Globus pallidus (tissue), 1 donor: ENCODE measurements at regions not wholly inside any gene's neighbourhood (a gene's known extent, or its start where the extent isn't known, plus 50 kb on each side); places are given as distances from the start of the nearest gene placed in this dataset.
A peak's percentile ranks its signal among the peaks of the same experiment; 100 is the strongest.
"Not testable (repeated sequence)": the region's sequence is repeated elsewhere in the genome, so short reads cannot be mapped to it uniquely, and the experiment has no call there.

ENCODE experiments used
- DNase-seq: peaks from one replicate; pipeline ENCODE4 v3.0.0-alpha.2; 2015; ENCODE audit warnings: low spot score

GRCh38 chr15:36403351-36403750 is 176.1 kb upstream of the CDIN1 start:
- DNase-seq, result no peak

- peak; percentile 76 for DNase-seq
Observed at GRCh38 chr15:36406366-36406765, 173.1 kb upstream of the CDIN1 start.

GRCh38 chr15:36406911-36407310 is 172.5 kb upstream of the CDIN1 start:
- peak; percentile 15 for DNase-seq

- DNase-seq, result peak; percentile 12
Observed at GRCh38 chr15:36407647-36408046, 171.8 kb upstream of the CDIN1 start.

GRCh38 chr15:36409819-36410218 is 169.6 kb upstream of the CDIN1 start:
- DNase-seq, result no peak

GRCh38 chr15:36414670-36415069 is 164.8 kb upstream of the CDIN1 start:
- no peak for DNase-seq

GRCh38 chr15:36415643-36416042 is 163.8 kb upstream of the CDIN1 start:
- no peak for DNase-seq

- no peak for DNase-seq
Observed at GRCh38 chr15:36422631-36423030, 156.8 kb upstream of the CDIN1 start.

- no peak for DNase-seq
Observed at GRCh38 chr15:36426691-36427090, 152.7 kb upstream of the CDIN1 start.

GRCh38 chr15:36428102-36428845 is 151.2 kb upstream of the CDIN1 start:
- DNase-seq, result no peak

GRCh38 chr15:36429707-36430106 is 149.7 kb upstream of the CDIN1 start:
- DNase-seq, result no peak

GRCh38 chr15:36430280-36430679 is 149.1 kb upstream of the CDIN1 start:
- no peak for DNase-seq

- no peak for DNase-seq
Observed at GRCh38 chr15:36430726-36431265, 148.6 kb upstream of the CDIN1 start.

- no peak for DNase-seq
Observed at GRCh38 chr15:36432161-36432560, 147.3 kb upstream of the CDIN1 start.

GRCh38 chr15:36434177-36434576 is 145.2 kb upstream of the CDIN1 start:
- DNase-seq, result no peak

- DNase-seq, result no peak
Observed at GRCh38 chr15:36438499-36438898, 140.9 kb upstream of the CDIN1 start.

GRCh38 chr15:36447373-36447772 is 132.1 kb upstream of the CDIN1 start:
- DNase-seq, result no peak

- DNase-seq, result no peak
Observed at GRCh38 chr15:36448418-36448817, 131.0 kb upstream of the CDIN1 start.

GRCh38 chr15:36449084-36449661 is 130.3 kb upstream of the CDIN1 start:
- no peak for DNase-seq

- DNase-seq, result no peak
Observed at GRCh38 chr15:36449662-36450145, 129.7 kb upstream of the CDIN1 start.

GRCh38 chr15:36454244-36454643 is 125.2 kb upstream of the CDIN1 start:
- not testable (repeated sequence) for DNase-seq

- DNase-seq, result no peak
Observed at GRCh38 chr15:36458411-36458810, 121.0 kb upstream of the CDIN1 start.

GRCh38 chr15:36465304-36465703 is 114.1 kb upstream of the CDIN1 start:
- no peak for DNase-seq
